T-helper 2 cell (primary cell): ENCODE measurements at regions not wholly inside any gene's neighbourhood (a gene's known extent, or its start where the extent isn't known, plus 50 kb on each side); places are given as distances from the start of the nearest gene placed in this dataset.

Experiments
- DNase-seq, 5 experiments: peaks; one replicate each; pipeline versions ENCODE4 v3.0.0 to v3.0.0-alpha.2; 2012 to 2022

- DNase-seq = no peak
Measured at GRCh38 chr10:47169581-47169980, 130.4 kb upstream of the GDF10 start.

DNA sequence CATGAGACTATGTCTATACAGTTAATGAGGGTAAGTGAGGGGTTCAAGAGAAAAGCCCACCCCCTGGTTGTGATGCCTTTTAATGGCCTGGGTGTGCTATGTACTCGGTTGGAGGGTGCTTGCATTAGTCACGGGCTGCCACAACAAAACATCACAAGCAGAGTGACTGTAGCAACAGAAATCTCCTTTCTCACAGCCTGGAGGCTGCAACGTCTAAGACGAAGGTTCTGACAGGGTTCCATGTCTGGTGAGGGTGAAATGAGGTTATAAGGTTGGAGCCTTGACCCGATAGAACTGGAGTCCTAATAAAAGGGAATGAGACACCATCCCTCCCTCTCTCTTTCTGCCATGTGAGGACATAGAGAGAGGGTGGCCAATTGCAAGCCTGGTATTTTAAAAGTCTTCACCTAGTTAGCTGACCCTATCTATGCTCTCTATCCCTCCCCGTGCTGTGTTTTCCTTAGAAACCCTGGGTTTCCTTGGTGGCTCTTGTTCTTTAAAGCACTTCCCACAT is 126.0 kb upstream of the GDF10 start:
- DNase-seq = no peak

DNA sequence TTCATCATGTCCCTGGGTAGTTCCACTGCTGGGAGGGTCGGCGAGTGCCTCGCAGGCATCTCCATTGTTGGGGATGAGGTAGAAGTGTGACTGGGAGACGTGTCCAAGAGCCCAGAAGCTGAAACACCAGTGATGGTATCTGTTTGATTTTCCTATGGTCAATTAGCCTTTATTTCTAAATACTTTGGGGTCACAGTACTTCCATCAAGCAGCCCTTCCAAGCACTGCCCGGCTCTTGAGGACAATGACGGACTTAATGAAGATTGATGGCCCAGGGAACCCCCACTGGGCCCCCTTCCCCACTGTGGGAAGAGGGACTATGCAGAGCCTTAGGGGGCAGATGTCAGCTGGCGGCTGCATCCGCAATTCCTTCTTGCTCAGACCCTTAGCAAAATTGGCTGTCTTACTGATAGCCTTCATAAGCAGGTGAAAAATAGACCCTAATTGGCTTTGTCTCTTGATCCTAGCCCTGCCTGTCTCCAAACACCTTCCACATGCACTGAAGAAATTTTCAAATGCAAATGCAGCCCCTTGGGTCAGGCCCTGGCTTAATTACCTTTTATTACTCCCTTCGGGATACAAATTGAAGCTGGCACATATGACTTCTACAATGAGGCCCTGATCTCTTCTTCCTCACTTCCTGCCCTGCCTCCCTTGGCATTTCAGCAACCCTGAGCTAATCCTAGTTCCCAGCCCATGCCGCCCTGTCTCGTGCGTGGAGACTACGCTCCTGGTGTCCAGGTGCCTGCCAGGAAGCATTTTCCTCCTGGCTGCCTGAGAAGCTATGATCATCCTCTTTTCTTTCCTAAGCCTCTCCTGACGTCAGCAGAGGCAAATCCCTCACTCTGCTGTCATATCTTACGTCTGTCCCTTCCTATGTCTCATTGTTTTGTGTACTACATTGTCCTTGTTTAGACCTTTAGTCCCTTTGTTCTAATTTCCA is 124.5 kb upstream of the GDF10 start:
- DNase-seq = no peak

- DNase-seq = no peak
Measured at GRCh38 chr10:47176206-47176902, 123.6 kb upstream of the GDF10 start.

- DNase-seq = no peak
Measured at GRCh38 chr10:47176903-47177868, 122.8 kb upstream of the GDF10 start.

DNA sequence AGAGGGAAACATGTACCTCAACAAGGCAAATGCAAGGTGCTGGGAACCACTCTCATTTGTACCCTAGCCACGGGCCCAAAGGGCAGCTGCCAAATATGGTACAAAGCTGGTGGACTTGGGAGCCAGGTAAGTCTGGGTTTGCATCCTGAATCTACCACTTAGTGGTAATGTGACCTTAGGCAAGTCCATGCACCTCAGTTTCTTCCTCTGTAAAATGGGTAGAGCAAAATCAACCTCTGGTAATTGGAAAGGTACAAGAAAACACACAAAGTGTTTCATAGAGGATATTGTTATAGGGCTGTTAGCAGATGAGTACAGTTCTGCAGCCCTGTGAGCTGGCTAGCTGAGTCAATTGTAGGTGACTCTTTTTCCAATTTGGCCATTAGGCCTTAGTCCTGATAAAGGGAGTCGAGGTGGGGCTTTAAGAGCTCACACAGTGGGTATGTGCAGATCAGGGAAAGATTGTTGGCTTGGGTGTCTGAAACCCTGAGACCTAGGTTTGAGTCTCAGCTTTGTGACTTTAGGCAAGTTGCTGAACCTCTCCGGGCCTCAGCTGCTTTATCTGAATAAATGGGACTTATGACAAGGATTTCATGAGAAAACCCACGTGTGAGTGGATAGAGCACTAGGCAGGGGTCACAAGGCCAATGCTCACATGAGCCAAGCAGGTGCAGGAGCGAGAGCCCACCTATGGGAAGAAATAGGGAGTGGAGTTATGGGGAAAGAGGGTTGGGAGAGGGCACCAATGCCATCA is 121.3 kb upstream of the GDF10 start:
- no peak for DNase-seq

DNA sequence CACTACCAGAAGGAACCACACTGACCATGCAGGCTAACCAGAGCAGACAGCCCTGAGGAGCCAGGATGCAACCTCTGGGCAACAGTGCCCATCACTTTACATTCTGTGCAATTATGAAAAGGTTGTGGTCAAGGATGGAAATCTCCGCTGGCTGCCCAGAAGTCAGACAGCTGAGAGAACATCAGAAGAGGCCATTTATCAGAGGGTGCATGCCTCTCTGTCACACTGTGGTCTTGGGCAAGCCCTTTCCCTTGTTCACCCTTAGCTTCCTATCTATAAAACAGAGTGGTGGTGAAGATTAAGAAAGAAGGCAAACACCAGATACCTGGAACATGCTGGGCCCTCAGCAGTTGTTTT is 120.7 kb upstream of the GDF10 start:
- peak in 1 of 5 experiments; percentile 40 for DNase-seq

GRCh38 chr10:47181052-47181849 is 118.7 kb upstream of the GDF10 start:
- no peak for DNase-seq

DNA sequence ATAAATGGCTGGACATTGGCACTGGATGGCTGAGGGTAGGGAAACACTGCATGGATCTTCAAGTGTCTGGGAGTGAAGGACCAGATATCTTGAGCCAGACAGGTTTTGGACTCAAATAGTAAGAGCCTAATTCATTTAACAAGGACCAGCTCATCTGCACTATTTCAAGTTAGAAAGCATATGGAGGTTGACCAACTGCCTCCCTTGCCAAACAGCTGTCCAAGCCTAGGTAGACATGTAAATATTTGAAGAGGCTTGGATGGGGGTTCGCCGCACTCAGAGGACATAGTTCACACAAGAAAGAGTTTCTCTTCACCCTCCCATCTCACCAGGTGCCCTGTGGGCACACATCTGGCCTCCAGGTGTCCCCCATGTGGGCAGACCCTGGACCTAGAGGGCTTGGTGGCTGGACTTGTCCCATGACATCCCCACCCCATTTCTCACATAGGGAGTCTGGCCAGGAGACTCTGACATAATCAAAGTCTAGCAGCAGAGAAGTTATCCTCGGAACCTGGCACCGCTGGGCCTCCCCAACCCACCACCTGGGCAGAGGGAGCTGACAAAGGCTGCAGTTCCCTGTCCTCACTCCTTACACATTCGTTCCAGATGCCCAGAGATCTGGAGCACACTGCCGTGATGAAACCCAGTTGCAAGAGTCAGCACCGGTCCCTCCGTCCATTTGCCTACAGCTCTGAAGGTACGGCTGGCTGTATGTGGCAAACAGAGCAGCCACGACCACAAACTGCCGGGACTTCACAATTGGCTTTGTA is 116.9 kb upstream of the GDF10 start:
- no peak for DNase-seq

- DNase-seq = no peak
Measured at GRCh38 chr10:47183704-47184041, 116.3 kb upstream of the GDF10 start.

- DNase-seq = no peak
Measured at GRCh38 chr10:47184273-47184672, 115.7 kb upstream of the GDF10 start.

- DNase-seq = no peak
Measured at GRCh38 chr10:47184724-47185330, 115.2 kb upstream of the GDF10 start.

DNA sequence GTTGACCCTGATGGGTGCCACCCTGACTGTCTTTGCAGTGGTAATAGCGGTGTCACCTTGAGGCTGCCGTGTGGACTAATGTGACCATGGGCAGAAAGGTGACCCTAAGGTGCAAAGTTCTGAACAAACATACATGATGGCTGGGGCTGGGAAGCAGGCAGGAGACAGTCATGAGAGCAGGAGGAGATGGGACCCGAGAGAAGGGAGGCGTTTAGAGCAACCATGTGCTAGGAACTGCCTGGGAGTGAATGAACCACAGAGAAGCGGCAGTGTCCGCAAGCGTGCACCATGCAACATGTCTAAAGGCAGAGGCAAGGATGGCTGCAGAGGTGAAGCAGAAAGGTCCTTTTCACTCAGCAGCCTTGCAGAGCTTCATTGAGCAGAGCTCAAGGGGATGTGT is 113.1 kb upstream of the GDF10 start:
- no peak for DNase-seq

GRCh38 chr10:47187592-47187991 is 112.4 kb upstream of the GDF10 start:
- DNase-seq = no peak

GRCh38 chr10:47188156-47188555 is 111.8 kb upstream of the GDF10 start:
- no peak for DNase-seq

DNA sequence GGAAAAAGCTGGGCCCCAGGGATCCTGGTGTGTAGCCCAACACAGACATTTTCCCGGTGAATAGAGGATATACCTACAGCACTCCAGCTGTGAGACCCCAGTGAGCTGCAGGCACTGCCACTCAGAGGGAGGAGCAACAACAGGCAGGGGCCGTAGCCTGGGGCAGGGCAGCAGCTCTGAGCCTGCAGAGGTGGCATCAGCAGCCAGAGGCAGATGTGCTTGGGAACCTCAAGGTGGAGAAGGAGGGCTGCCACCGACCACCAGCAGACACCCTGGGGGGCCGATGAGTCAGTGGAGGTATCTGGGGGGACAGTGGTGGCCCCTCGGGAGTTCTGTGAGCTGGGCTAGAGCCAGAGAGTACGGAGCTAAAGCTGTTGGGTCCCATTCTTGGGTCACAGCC is 110.2 kb upstream of the GDF10 start:
- no peak for DNase-seq

GRCh38 chr10:47190301-47190700 is 109.7 kb upstream of the GDF10 start:
- no peak for DNase-seq

DNA sequence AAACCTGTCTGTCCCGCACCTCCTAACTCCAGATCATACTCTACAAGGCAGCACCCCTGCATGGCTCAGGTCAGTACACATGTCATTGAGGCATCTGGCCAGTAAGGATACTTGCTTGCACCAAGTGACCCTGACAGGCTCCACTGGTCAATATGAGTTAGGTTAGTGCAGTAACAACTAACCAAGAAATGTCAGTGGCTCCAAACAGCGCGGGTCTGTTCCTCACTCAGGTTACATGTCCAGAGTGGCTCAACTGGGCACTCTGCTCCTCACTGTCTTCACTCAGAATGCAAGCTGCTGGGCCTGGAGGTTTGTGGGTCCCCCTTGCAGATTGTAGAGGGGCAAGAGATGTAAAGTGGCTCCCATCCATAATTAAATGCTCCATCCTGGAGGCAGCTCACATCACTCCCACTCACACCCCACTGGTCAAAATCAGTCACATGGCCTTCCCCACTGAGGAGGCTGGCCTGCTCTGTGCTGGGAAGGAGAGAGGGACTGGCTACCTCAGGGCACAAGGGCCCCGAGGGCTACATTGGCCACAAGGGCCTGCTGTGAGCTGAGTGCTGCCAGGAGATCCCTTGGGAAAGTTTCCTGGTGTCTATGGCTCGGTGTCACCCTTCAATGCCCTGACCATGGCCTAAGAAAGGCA is 109.1 kb upstream of the GDF10 start:
- no peak for DNase-seq

DNA sequence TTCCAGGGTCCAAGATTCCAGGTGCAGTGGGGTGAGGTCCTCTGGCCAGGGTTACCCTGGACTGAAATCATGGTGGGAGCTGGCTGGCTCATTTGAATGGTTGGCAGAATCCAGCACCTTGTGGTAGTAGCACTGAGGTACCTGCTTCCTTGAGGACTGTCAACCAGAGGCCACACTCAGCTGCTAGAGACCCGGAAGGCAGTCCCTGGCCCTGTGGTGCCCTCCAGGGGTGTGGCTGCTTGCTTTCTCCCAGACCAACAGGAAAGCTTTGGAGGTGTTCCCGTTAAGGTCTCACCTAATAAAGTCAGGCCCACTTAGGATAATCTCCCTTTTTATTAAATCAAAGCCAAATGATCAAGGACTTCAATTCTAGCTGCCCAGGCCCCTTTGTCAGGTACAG is 107.7 kb upstream of the GDF10 start:
- DNase-seq = no peak
